GM23338 (cell line): ENCODE measurements at regions not wholly inside any gene's neighbourhood (a gene's known extent, or its start where the extent isn't known, plus 50 kb on each side); places are given as distances from the start of the nearest gene placed in this dataset.

Experiments used
- ATAC-seq: fragments of 200-7000 bp; cut with Tn5 transposase; 3 replicates; pipeline ENCODE4 v1.9.1; 2020
- DNase-seq: peaks from one replicate; pipeline ENCODE4 v3.0.0-alpha.2; 2015; ENCODE audit warnings: low spot score
- H2AFZ ChIP-seq: fragments of 200-600 bp; sonication (generic); 2 replicates; pipeline ENCODE4 v1.8.0; 2016; ENCODE audit warnings: antibody characterized with exemption, mild to moderate bottlenecking, moderate library complexity
- H3F3A ChIP-seq: fragments of 200-600 bp; sonication (generic); replicated peaks from 2 replicates; pipeline ENCODE4 v1.8.0; 2017; ENCODE audit warnings: antibody characterized with exemption, mixed run types, low read depth
- H3K27ac ChIP-seq: fragments of 200-600 bp; sonication (generic); 2 replicates; pipeline ENCODE4 v1.6.1; 2016; ENCODE audit warnings: low read depth
- H3K27me3 ChIP-seq: fragments of 200-600 bp; sonication (generic); 2 replicates; pipeline ENCODE4 v1.8.0; 2016; ENCODE audit warnings: mild to moderate bottlenecking, mixed run types, moderate library complexity; ENCODE audit not compliant: insufficient read depth
- H3K36me3 ChIP-seq: fragments of 200-600 bp; sonication (generic); 2 replicates; pipeline ENCODE4 v1.8.0; 2016; ENCODE audit warnings: mild to moderate bottlenecking; ENCODE audit not compliant: insufficient read depth
- H3K4me1 ChIP-seq: fragments of 200-600 bp; sonication (generic); 2 replicates; pipeline ENCODE4 v1.8.0; 2016; ENCODE audit warnings: mild to moderate bottlenecking, moderate library complexity; ENCODE audit not compliant: insufficient read depth
- H3K4me2 ChIP-seq: fragments of 200-600 bp; sonication (generic); 2 replicates; pipeline ENCODE4 v1.7.1; 2017; ENCODE audit warnings: mixed run types
- H3K4me3 ChIP-seq: fragments of 200-600 bp; sonication (generic); 2 replicates; pipeline ENCODE4 v1.6.1; 2016; ENCODE audit warnings: mixed run types
- H3K79me2 ChIP-seq: fragments of 200-600 bp; sonication (generic); replicated peaks from 2 replicates; pipeline ENCODE4 v1.8.0; 2017; ENCODE audit warnings: mild to moderate bottlenecking; ENCODE audit not compliant: insufficient read depth
- H3K9me2 ChIP-seq: fragments of 200-600 bp; sonication (generic); 2 replicates; pipeline ENCODE4 v1.8.0; 2017; ENCODE audit not compliant: insufficient read depth
- H4K20me1 ChIP-seq: fragments of 200-600 bp; sonication (generic); replicated peaks from 2 replicates; pipeline ENCODE4 v1.8.0; 2017; ENCODE audit warnings: mild to moderate bottlenecking; ENCODE audit not compliant: insufficient read depth
- H3K27ac Mint-ChIP-seq: 2 replicates; pipeline ENCODE4 v1.8.0; 2020; ENCODE audit warnings: inconsistent platforms, mild to moderate bottlenecking, moderate library complexity, mixed read lengths
- H3K27me3 Mint-ChIP-seq: 3 replicates; pipeline ENCODE4 v1.8.0; 2022; ENCODE audit warnings: low read depth, mild to moderate bottlenecking, moderate library complexity, mixed read lengths, inconsistent platforms; ENCODE audit not compliant: insufficient read depth, poor library complexity
- H3K36me3 Mint-ChIP-seq: 3 replicates; pipeline ENCODE4 v1.8.0; 2021; ENCODE audit warnings: low read depth, mild to moderate bottlenecking, inconsistent platforms, moderate library complexity, mixed read lengths
- H3K4me1 Mint-ChIP-seq: 3 replicates; pipeline ENCODE4 v1.8.0; 2020; ENCODE audit warnings: mild to moderate bottlenecking, inconsistent platforms, mixed read lengths
- H3K4me3 Mint-ChIP-seq: 3 replicates; pipeline ENCODE4 v1.8.0; 2021; ENCODE audit warnings: moderate library complexity, mild to moderate bottlenecking, inconsistent platforms, mixed read lengths
- H3K9me3 Mint-ChIP-seq: 3 replicates; pipeline ENCODE4 v1.8.0; 2020; ENCODE audit warnings: moderate library complexity, mild to moderate bottlenecking, inconsistent platforms, mixed read lengths
- CREB1 ChIP-seq: fragments of 250-450 bp; sonication (Bioruptor Pico); IDR thresholded peaks from 2 replicates; pipeline ENCODE4 v1.5.0; 2020; ENCODE audit warnings: low read depth, mild to moderate bottlenecking, moderate library complexity
- EZH2 ChIP-seq: fragments of 200-600 bp; sonication (generic); IDR thresholded peaks from one replicate; pipeline ENCODE4 v1.8.0; 2017; ENCODE audit warnings: antibody characterized with exemption, mild to moderate bottlenecking, low read depth; ENCODE audit not compliant: unreplicated experiment
- EZH2phosphoT487 ChIP-seq: fragments of 200-600 bp; sonication (generic); IDR thresholded peaks from one replicate; pipeline ENCODE4 v1.8.1; 2018; ENCODE audit warnings: antibody characterized with exemption; ENCODE audit not compliant: unreplicated experiment
- JUNB ChIP-seq: IDR thresholded peaks from one replicate; pipeline ENCODE4 v1.6.1; 2016; ENCODE audit warnings: antibody characterized with exemption; ENCODE audit not compliant: unreplicated experiment
- NANOG ChIP-seq: IDR thresholded peaks from 2 replicates; pipeline ENCODE4 v1.6.1; 2016; ENCODE audit warnings: antibody characterized with exemption, borderline replicate concordance
- POLR2AphosphoS5 ChIP-seq: IDR thresholded peaks from 2 replicates; pipeline ENCODE4 v1.6.1; 2016; ENCODE audit warnings: antibody characterized with exemption, low read depth
- REST ChIP-seq: IDR thresholded peaks from one replicate; pipeline ENCODE4 v1.6.1; 2018; ENCODE audit warnings: antibody characterized with exemption; ENCODE audit not compliant: unreplicated experiment
- STAT1 ChIP-seq: IDR thresholded peaks from one replicate; pipeline ENCODE4 v1.6.1; 2016; ENCODE audit warnings: antibody characterized with exemption; ENCODE audit not compliant: unreplicated experiment
- ZNF114 ChIP-seq: fragments of 250-450 bp; sonication (Bioruptor Pico); IDR thresholded peaks from 2 replicates; pipeline ENCODE4 v1.5.0; 2020; ENCODE audit warnings: mild to moderate bottlenecking, moderate library complexity
- ZNF331 ChIP-seq: fragments of 250-450 bp; sonication (Bioruptor Pico); IDR thresholded peaks from 2 replicates; pipeline ENCODE4 v1.5.0; 2020; ENCODE audit warnings: low read depth, mild to moderate bottlenecking, moderate library complexity
- ZNF462 ChIP-seq: fragments of 250-450 bp; sonication (Bioruptor Pico); IDR thresholded peaks from 2 replicates; pipeline ENCODE4 v1.5.0; 2020; ENCODE audit warnings: mild to moderate bottlenecking, moderate library complexity
- TF ChIP-seq, protein P1 (sequence below), 2 experiments: fragments of 200-600 bp in 1 of 2; sonication (generic) in 1 of 2; conservative IDR thresholded peaks; 2 replicates each; pipeline versions ENCODE4 v1.5.1 to v1.6.1; 2016 to 2017; ENCODE audit warnings: antibody characterized with exemption in 2 of 2, low read depth in 2 of 2, mild to moderate bottlenecking in 2 of 2, moderate library complexity in 1 of 2
- TF ChIP-seq, protein P2 (sequence below): IDR thresholded peaks from 2 replicates; pipeline ENCODE4 v1.6.1; 2016; ENCODE audit warnings: antibody characterized with exemption

- no peaks in the 10 kb centered on the region for H3K27me3 Mint-ChIP-seq
- Histone ChIP-seq H3F3A (no peaks in the 10 kb centered on the region), H3K27ac (no peak overlapping the region), H4K20me1 (no peaks in the 10 kb centered on the region), H3K4me1 (no peaks in the 10 kb centered on the region), H3K4me3 (no peak overlapping the region), H3K4me2 (no peak overlapping the region), H3K79me2 (no peaks in the 10 kb centered on the region), H3K36me3 (no peaks in the 10 kb centered on the region), H3K9me2 (peaks cover 13% of the 10 kb centered on the region; the same call in 1 of the 2 replicates), H3K27me3 (no peaks in the 10 kb centered on the region), H2AFZ (no peak overlapping the region)
- H3K4me3 Mint-ChIP-seq: no peak overlapping the region
- ATAC-seq (no peak), DNase-seq (no peak)
- no peaks in the 10 kb centered on the region for H3K36me3 Mint-ChIP-seq
- H3K27ac Mint-ChIP-seq: no peak overlapping the region
- TF ChIP-seq, protein P1, sequence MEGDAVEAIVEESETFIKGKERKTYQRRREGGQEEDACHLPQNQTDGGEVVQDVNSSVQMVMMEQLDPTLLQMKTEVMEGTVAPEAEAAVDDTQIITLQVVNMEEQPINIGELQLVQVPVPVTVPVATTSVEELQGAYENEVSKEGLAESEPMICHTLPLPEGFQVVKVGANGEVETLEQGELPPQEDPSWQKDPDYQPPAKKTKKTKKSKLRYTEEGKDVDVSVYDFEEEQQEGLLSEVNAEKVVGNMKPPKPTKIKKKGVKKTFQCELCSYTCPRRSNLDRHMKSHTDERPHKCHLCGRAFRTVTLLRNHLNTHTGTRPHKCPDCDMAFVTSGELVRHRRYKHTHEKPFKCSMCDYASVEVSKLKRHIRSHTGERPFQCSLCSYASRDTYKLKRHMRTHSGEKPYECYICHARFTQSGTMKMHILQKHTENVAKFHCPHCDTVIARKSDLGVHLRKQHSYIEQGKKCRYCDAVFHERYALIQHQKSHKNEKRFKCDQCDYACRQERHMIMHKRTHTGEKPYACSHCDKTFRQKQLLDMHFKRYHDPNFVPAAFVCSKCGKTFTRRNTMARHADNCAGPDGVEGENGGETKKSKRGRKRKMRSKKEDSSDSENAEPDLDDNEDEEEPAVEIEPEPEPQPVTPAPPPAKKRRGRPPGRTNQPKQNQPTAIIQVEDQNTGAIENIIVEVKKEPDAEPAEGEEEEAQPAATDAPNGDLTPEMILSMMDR (conservative IDR thresholded peaks at IDR 0.05; ENCODE audit: low read depth in 2 of 2): no peak
- TF ChIP-seq NANOG (no peak), CREB1 (CRISPR knock-in tag) (no peak), ZNF462 (no peak), JUNB (no peak), STAT1 (no peak), POLR2AphosphoS5 (no peak), ZNF331 (CRISPR knock-in tag) (no peak), EZH2 (no peak), ZNF114 (CRISPR knock-in tag) (no peak), EZH2phosphoT487 (no peak), REST (no peak)
- TF ChIP-seq, protein P2, sequence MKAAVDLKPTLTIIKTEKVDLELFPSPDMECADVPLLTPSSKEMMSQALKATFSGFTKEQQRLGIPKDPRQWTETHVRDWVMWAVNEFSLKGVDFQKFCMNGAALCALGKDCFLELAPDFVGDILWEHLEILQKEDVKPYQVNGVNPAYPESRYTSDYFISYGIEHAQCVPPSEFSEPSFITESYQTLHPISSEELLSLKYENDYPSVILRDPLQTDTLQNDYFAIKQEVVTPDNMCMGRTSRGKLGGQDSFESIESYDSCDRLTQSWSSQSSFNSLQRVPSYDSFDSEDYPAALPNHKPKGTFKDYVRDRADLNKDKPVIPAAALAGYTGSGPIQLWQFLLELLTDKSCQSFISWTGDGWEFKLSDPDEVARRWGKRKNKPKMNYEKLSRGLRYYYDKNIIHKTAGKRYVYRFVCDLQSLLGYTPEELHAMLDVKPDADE: no peak
- H3K9me3 Mint-ChIP-seq: no peaks in the 10 kb centered on the region; the same call in 2 of the 3 replicates
- no peaks in the 10 kb centered on the region for H3K4me1 Mint-ChIP-seq
Measured at GRCh38 chr2:220318037-220318436, 690.6 kb downstream of the SLC4A3 start.
